Nephron progenitor cell (in vitro differentiated cells): ENCODE measurements at regions not wholly inside any gene's neighbourhood (a gene's known extent, or its start where the extent isn't known, plus 50 kb on each side); places are given as distances from the start of the nearest gene placed in this dataset.

Experiments
- DNase-seq: peaks from one replicate; pipeline ENCODE4 v3.0.0; 2021
- H3K27ac Mint-ChIP-seq: 2 replicates; pipeline ENCODE4 v1.8.0; 2021; ENCODE audit warnings: mild to moderate bottlenecking, moderate library complexity, mixed read lengths
- H3K27me3 Mint-ChIP-seq: 2 replicates; pipeline ENCODE4 v1.8.0; 2021; ENCODE audit warnings: mild to moderate bottlenecking, low read depth, mixed read lengths; ENCODE audit not compliant: poor library complexity
- H3K36me3 Mint-ChIP-seq: 2 replicates; pipeline ENCODE4 v1.8.0; 2021; ENCODE audit warnings: low read depth, mixed read lengths
- H3K4me1 Mint-ChIP-seq: 2 replicates; pipeline ENCODE4 v1.8.0; 2021; ENCODE audit warnings: mixed read lengths
- H3K4me3 Mint-ChIP-seq: 2 replicates; pipeline ENCODE4 v1.8.0; 2021; ENCODE audit warnings: mild to moderate bottlenecking, moderate library complexity, mixed read lengths
- H3K9me3 Mint-ChIP-seq: 2 replicates; pipeline ENCODE4 v1.8.0; 2021; ENCODE audit warnings: mild to moderate bottlenecking, moderate library complexity, mixed read lengths
- TF ChIP-seq, protein P1 (sequence below): fragments of 200-600 bp; sonication (generic); IDR thresholded peaks from 2 replicates; pipeline ENCODE4 v1.5.0; 2021; ENCODE audit warnings: antibody characterized with exemption

DNA sequence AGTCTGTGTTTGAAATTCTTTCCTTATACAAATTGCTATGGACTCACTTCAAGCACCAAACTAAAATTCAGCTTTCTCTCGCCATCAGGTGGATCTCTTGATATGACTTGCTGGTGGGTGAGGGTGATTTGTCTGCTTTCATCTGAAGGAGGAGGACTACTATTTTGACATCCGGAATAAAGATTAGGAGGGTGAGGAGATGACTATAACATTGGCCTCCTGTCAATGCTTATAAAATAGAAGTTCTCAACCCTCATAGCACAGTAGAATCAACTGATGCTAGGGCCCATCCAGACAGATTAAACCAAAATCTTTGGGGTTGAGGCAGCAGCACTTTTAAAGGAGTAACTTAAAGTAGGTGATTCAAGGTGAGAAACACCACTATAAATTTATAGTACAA is 120.4 kb upstream of the DNAJC10 start:
- no peak for DNase-seq
- no peaks in the 10 kb centered on the region for H3K4me1 Mint-ChIP-seq
- no peak overlapping the region for H3K27ac Mint-ChIP-seq
- H3K9me3 Mint-ChIP-seq = no peaks in the 10 kb centered on the region
- H3K36me3 Mint-ChIP-seq = no peaks in the 10 kb centered on the region
- TF ChIP-seq, protein P1, sequence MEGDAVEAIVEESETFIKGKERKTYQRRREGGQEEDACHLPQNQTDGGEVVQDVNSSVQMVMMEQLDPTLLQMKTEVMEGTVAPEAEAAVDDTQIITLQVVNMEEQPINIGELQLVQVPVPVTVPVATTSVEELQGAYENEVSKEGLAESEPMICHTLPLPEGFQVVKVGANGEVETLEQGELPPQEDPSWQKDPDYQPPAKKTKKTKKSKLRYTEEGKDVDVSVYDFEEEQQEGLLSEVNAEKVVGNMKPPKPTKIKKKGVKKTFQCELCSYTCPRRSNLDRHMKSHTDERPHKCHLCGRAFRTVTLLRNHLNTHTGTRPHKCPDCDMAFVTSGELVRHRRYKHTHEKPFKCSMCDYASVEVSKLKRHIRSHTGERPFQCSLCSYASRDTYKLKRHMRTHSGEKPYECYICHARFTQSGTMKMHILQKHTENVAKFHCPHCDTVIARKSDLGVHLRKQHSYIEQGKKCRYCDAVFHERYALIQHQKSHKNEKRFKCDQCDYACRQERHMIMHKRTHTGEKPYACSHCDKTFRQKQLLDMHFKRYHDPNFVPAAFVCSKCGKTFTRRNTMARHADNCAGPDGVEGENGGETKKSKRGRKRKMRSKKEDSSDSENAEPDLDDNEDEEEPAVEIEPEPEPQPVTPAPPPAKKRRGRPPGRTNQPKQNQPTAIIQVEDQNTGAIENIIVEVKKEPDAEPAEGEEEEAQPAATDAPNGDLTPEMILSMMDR = no peak
- H3K27me3 Mint-ChIP-seq = no peaks in the 10 kb centered on the region
- H3K4me3 Mint-ChIP-seq = no peak overlapping the region

DNA sequence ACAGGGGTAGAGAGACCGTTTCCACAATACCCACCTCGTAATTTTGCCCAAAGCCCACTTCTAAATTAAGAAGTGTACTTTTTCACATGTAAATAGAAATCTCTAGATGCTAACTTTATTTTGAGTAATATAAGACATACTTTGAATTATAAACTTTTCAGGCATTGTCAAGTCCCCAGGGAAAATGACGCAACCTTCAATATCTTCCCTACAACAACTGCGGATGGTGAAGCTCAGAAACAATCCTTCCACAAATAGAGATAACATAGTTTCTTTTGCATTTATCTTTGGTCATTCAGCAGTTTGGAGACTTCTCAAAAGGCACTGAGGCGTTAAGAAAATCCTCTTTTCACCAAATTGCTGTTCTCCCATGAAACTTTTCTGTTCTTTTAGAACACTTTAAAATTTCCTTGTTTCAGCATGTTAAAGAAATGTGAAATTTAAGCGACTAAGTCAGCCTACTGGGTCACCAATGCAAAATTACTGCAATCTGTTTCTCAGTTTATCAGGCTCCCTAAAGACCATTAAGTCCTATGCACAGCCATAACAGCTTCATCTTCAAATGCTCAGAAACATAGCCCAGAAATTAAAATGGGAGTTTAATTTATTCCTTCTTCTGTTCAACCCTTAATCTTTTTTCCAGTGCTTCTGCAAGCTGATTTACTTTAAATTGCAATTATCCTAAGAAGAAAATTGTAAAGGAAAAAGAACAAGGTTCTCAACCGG is 118.3 kb upstream of the DNAJC10 start:
- no peaks in the 10 kb centered on the region for H3K4me1 Mint-ChIP-seq
- no peak for DNase-seq
- no peaks in the 10 kb centered on the region for H3K36me3 Mint-ChIP-seq
- no peak overlapping the region for H3K27ac Mint-ChIP-seq
- no peaks in the 10 kb centered on the region for H3K27me3 Mint-ChIP-seq
- H3K4me3 Mint-ChIP-seq = no peak overlapping the region
- H3K9me3 Mint-ChIP-seq = no peaks in the 10 kb centered on the region
- TF ChIP-seq, protein P1 = no peak

GRCh38 chr2:182598626-182599025 is 117.4 kb upstream of the DNAJC10 start:
- Mint-ChIP-seq H3K27ac (no peak overlapping the region), H3K27me3 (no peaks in the 10 kb centered on the region), H3K4me3 (no peak overlapping the region), H3K4me1 (no peaks in the 10 kb centered on the region), H3K9me3 (no peaks in the 10 kb centered on the region), H3K36me3 (no peaks in the 10 kb centered on the region)
- no peak for DNase-seq
- TF ChIP-seq, protein P1 = no peak

DNA sequence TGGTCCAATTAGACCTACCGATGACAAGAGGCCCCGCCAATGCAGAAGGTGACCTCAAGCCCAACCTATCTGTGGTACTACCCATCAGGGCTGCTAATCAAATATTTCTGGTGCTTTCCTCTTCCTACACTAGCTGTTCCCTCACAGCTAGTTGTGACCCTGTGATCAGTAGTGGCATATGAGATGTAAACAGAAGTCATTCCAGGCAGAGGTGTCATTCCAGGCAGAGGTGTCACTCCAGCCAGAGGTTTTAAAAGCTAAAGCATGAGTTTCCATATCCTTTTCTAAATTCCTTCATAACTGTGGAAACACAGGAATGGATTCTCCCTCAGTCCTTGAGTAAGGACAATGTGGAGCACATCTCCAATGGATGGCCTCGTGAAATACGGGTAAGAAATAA is 110.9 kb upstream of the DNAJC10 start:
- H3K9me3 Mint-ChIP-seq = peaks cover 6% of the 10 kb centered on the region
- H3K27ac Mint-ChIP-seq = no peak overlapping the region
- H3K36me3 Mint-ChIP-seq = no peaks in the 10 kb centered on the region
- DNase-seq = no peak
- no peaks in the 10 kb centered on the region for H3K27me3 Mint-ChIP-seq
- no peaks in the 10 kb centered on the region for H3K4me1 Mint-ChIP-seq
- H3K4me3 Mint-ChIP-seq = no peak overlapping the region
- TF ChIP-seq, protein P1 = no peak

GRCh38 chr2:182606728-182607681 is 109.1 kb upstream of the DNAJC10 start:
- H3K4me1 Mint-ChIP-seq = no peaks in the 10 kb centered on the region
- no peak for DNase-seq
- no peak overlapping the region for H3K27ac Mint-ChIP-seq
- H3K9me3 Mint-ChIP-seq = peaks cover 6% of the 10 kb centered on the region
- no peak overlapping the region for H3K4me3 Mint-ChIP-seq
- H3K27me3 Mint-ChIP-seq = no peaks in the 10 kb centered on the region
- no peaks in the 10 kb centered on the region for H3K36me3 Mint-ChIP-seq
- TF ChIP-seq, protein P1 = no peak
